Osteocyte (in vitro differentiated cells): ENCODE measurements at regions not wholly inside any gene's neighbourhood (a gene's known extent, or its start where the extent isn't known, plus 50 kb on each side); places are given as distances from the start of the nearest gene placed in this dataset.

Experiments used
- DNase-seq: peaks from one replicate; pipeline ENCODE4 v3.0.0; 2021; ENCODE audit warnings: mixed read lengths; ENCODE audit not compliant: unreplicated experiment; ENCODE audit errors: extremely low spot score
- H3K27ac Mint-ChIP-seq: one replicate; pipeline ENCODE4 v1.8.0; 2021; ENCODE audit warnings: mild to moderate bottlenecking, mixed read lengths; ENCODE audit not compliant: unreplicated experiment
- H3K27me3 Mint-ChIP-seq: one replicate; pipeline ENCODE4 v1.8.0; 2021; ENCODE audit warnings: mixed read lengths; ENCODE audit not compliant: unreplicated experiment
- H3K36me3 Mint-ChIP-seq: one replicate; pipeline ENCODE4 v1.8.0; 2021; ENCODE audit warnings: mixed read lengths; ENCODE audit not compliant: unreplicated experiment
- H3K4me1 Mint-ChIP-seq: one replicate; pipeline ENCODE4 v1.8.0; 2021; ENCODE audit warnings: mixed read lengths; ENCODE audit not compliant: unreplicated experiment
- H3K4me3 Mint-ChIP-seq: one replicate; pipeline ENCODE4 v1.8.0; 2021; ENCODE audit warnings: mild to moderate bottlenecking, moderate library complexity, mixed read lengths; ENCODE audit not compliant: unreplicated experiment
- H3K9me3 Mint-ChIP-seq: one replicate; pipeline ENCODE4 v1.8.0; 2021; ENCODE audit warnings: mixed read lengths; ENCODE audit not compliant: unreplicated experiment
- TF ChIP-seq, protein P1 (sequence below): fragments of 200-600 bp; sonication (generic); IDR thresholded peaks from 2 replicates; pipeline ENCODE4 v1.5.0; 2021; ENCODE audit warnings: antibody characterized with exemption, mild to moderate bottlenecking, moderate library complexity

DNA sequence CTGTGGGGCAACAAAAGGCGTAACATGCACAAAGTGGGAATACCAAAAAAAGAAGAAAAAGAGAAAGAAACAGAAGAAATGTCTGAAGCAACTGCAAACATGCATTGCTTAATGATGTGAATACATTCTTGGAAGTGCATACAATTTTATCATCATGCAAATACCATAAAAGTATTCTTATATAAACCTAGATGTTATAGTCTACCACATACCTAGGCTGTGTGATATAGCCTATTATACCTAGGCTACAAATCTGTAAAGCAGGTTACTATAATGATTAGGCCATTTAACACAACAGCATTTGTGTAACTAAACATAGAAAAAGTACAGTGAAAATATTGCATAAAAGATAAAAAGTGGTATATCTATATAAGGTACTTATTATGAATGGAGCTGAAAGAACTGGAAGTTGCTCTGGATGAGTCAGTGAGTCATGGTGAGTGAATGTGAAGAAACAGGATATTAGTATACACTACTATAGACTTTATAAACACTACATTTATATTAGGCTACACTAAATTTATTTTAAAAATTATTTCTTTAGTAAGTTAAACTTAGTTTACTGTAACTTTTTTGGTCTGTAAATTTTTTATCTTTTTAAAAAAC, 319.4 kb upstream of the KCNH7 start:
- Mint-ChIP-seq H3K4me3 (no peak overlapping the region), H3K9me3 (no peaks in the 10 kb centered on the region), H3K36me3 (no peaks in the 10 kb centered on the region), H3K27me3 (peaks cover 3% of the 10 kb centered on the region), H3K4me1 (peaks cover 24% of the 10 kb centered on the region), H3K27ac (peak overlapping the region; percentile 28)
- TF ChIP-seq, protein P1, sequence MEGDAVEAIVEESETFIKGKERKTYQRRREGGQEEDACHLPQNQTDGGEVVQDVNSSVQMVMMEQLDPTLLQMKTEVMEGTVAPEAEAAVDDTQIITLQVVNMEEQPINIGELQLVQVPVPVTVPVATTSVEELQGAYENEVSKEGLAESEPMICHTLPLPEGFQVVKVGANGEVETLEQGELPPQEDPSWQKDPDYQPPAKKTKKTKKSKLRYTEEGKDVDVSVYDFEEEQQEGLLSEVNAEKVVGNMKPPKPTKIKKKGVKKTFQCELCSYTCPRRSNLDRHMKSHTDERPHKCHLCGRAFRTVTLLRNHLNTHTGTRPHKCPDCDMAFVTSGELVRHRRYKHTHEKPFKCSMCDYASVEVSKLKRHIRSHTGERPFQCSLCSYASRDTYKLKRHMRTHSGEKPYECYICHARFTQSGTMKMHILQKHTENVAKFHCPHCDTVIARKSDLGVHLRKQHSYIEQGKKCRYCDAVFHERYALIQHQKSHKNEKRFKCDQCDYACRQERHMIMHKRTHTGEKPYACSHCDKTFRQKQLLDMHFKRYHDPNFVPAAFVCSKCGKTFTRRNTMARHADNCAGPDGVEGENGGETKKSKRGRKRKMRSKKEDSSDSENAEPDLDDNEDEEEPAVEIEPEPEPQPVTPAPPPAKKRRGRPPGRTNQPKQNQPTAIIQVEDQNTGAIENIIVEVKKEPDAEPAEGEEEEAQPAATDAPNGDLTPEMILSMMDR, result no peak
- DNase-seq, result no peak

DNA sequence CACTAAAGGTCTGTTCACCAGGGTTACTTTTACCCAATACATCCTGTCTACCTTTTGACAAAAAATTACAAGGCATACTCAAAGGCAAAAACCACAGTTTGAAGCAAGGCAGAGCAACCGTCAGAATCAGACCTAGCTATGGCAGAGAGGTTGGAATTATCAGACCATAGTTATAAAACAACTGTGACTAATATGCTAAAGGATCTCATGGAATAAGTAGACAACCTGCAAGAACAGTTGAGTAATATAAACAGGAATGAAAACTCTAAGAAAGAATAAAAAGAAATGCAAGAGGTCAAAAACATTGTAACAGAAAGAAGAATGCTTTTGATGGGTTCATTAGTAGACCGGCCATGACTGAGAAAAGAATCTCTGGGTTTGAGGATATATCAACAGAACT, 318.8 kb upstream of the KCNH7 start:
- Mint-ChIP-seq H3K27me3 (peaks cover 3% of the 10 kb centered on the region), H3K36me3 (no peaks in the 10 kb centered on the region), H3K4me1 (peaks cover 24% of the 10 kb centered on the region), H3K4me3 (no peak overlapping the region), H3K9me3 (no peaks in the 10 kb centered on the region), H3K27ac (peak overlapping the region; percentile 28)
- no peak for DNase-seq
- TF ChIP-seq, protein P1, result no peak

DNA sequence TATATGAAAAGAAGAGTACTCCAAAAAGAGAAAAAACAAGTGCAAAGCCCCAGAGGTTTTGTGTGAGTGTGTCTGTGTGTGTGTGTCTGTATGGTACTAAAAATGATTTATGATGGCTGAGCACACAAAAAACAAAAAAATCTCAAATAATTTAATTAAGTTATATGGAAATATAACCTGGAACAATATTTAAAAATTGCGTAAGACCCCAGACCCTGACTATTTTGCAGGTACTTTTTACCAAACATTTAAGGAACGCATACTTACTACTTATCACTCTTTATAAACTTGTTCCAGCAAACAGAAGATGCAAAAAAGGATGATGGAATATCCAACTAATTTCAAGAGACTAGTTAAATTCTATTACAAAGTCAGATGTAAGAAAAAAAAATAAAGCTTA, 317.4 kb upstream of the KCNH7 start:
- H3K4me1 Mint-ChIP-seq, result peaks cover 24% of the 10 kb centered on the region
- DNase-seq, result no peak
- no peaks in the 10 kb centered on the region for H3K9me3 Mint-ChIP-seq
- no peaks in the 10 kb centered on the region for H3K36me3 Mint-ChIP-seq
- H3K27ac Mint-ChIP-seq, result no peak overlapping the region
- H3K27me3 Mint-ChIP-seq, result peaks cover 9% of the 10 kb centered on the region
- no peak overlapping the region for H3K4me3 Mint-ChIP-seq
- TF ChIP-seq, protein P1, result no peak

DNA sequence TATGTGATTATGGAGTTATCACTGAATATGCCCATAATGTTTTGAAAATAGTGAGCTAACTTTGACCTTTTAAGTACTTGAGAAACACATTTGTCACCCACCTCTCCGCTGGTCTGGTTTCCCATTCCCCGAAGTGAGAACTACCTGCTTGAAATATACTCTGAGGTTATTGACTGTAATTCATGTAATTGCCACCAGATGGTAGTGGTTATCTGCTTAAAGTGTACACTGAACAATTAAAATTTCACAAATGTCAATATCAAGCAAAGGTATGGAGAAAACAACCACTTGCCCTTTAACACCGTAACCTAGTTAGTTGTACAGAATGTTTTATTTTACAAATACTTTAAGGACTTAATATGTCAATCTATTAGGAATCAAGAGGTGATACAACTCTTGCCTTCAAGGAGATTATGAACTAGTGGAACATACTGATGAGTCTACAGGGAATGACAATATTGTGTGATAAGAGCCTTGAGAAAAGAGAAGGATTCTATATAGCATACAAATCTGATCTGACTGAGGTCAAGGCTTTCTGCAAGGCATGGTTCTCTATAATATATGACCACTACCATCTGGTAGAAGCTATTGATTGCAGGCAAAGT, 316.8 kb upstream of the KCNH7 start:
- TF ChIP-seq, protein P1, result peak; percentile 70
- H3K36me3 Mint-ChIP-seq, result no peaks in the 10 kb centered on the region
- H3K9me3 Mint-ChIP-seq, result no peaks in the 10 kb centered on the region
- H3K27me3 Mint-ChIP-seq, result peaks cover 9% of the 10 kb centered on the region
- DNase-seq, result no peak
- peaks cover 24% of the 10 kb centered on the region for H3K4me1 Mint-ChIP-seq
- no peak overlapping the region for H3K4me3 Mint-ChIP-seq
- no peak overlapping the region for H3K27ac Mint-ChIP-seq

DNA sequence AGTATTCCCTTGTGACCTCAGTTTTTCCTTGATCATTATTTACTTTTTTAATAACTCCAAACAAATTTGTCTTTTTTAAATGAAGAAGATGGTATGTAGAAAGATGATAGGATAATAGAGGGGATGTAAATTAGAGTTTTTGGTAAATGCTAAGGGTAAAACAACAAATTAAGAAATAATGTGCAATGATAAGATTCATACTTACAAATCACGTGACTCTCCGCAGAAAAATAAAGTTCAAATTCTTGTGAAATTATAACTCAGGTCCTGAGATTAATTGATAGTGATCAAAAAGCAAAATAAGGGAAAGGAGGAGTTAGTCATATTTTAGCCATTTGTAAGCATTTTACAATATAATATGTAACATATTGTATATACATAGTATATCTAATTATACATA, 304.1 kb upstream of the KCNH7 start:
- Mint-ChIP-seq H3K9me3 (peaks cover 5% of the 10 kb centered on the region), H3K27ac (no peak overlapping the region), H3K4me1 (no peaks in the 10 kb centered on the region), H3K27me3 (peaks cover 23% of the 10 kb centered on the region), H3K36me3 (no peaks in the 10 kb centered on the region), H3K4me3 (no peak overlapping the region)
- TF ChIP-seq, protein P1, result no peak
- no peak for DNase-seq
